Erythroblast (primary cell): ENCODE measurements at regions not wholly inside any gene's neighbourhood (a gene's known extent, or its start where the extent isn't known, plus 50 kb on each side); places are given as distances from the start of the nearest gene placed in this dataset.

Experiments used
- GATA1 ChIP-seq: IDR thresholded peaks from 2 replicates; pipeline ENCODE4 v1.6.1; 2011; ENCODE audit warnings: low read depth, mild to moderate bottlenecking, control low read depth, low read length, moderate library complexity
- POLR2A ChIP-seq: IDR thresholded peaks from 2 replicates; pipeline ENCODE4 v1.6.1; 2011; ENCODE audit warnings: mild to moderate bottlenecking, low read length

DNA sequence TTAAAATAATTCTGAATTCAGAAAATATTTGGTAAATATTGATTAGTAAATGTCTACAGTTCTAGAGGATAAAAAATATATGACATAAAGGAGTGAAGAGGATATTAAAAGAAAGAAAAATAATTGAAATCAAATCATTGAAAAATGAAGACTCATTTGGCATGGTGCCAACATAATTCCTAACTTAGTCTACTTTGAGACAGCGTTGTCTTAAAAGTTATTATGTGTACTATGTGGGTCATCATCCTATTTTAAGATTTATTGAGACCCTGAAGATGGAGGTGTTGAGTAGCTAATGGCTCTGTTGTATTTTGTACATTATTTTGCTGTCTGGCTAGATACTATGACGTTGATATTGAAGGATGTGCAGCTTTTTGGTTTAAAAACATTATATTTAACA is 156.7 kb upstream of the PTGFR start:
- TF ChIP-seq POLR2A (no peak), GATA1 (no peak)
